GM12878 (cell line): ENCODE measurements at regions not wholly inside any gene's neighbourhood (a gene's known extent, or its start where the extent isn't known, plus 50 kb on each side); places are given as distances from the start of the nearest gene placed in this dataset.

Experiments used
- ATAC-seq: fragments of 200-7000 bp; cut with Tn5 transposase; 3 replicates; pipeline ENCODE4 v1.9.1; 2020; ENCODE audit warnings: mild to moderate bottlenecking, moderate library complexity
- BruUV-seq: library from RNA; stranded (reverse); fragments of 400-500 nt; replicated peaks from 2 replicates; lab custom pipeline; 2021; lab: Mats Ljungman, UMichigan
- CTCF ChIA-PET: fragments of 300-600 bp; sonication (Branson Sonifier 250); formaldehyde crosslinking; extraction: SDS; loops from one replicate; lab custom pipeline; 2021; ENCODE audit warnings: inconsistent platforms; lab: Yijun Ruan, JAX
- POLR2A ChIA-PET: fragments of 350-600 bp; formaldehyde crosslinking; extraction: SDS; loops from one replicate; lab custom pipeline; 2021; ENCODE audit warnings: inconsistent platforms; lab: Charles Lee
- RAD21 ChIA-PET: fragments of 300-600 bp; sonication (Branson Sonifier 250); formaldehyde crosslinking; loops from one replicate; lab custom pipeline; 2023; ENCODE audit warnings: antibody characterized with exemption; ENCODE audit not compliant: unreplicated experiment; lab: Charles Lee
- SMC1A ChIA-PET: fragments of 300-600 bp; sonication (Branson Sonifier 250); formaldehyde crosslinking; loops from one replicate; lab custom pipeline; 2023; ENCODE audit not compliant: unreplicated experiment, uncharacterized antibody; lab: Charles Lee
- DNase-seq: peaks from one replicate; pipeline ENCODE4 v3.0.0-alpha.2; 2011; ENCODE audit warnings: low read depth, low spot score
- FAIRE-seq: peaks from 3 replicates; lab custom pipeline; 2011; peaks lifted over from hg19 to GRCh38; lab: Jason Lieb, UNC
- H2AFZ ChIP-seq: 2 replicates; pipeline ENCODE4 v1.6.0; 2011; ENCODE audit warnings: low read depth, low read length, control low read depth; ENCODE audit not compliant: control insufficient read depth
- H3K27ac ChIP-seq: 2 replicates; pipeline ENCODE4 v1.5.1; 2011; ENCODE audit warnings: control low read depth; ENCODE audit not compliant: control insufficient read depth, insufficient read depth
- H3K27me3 ChIP-seq, 2 experiments: replicated peaks in 1 of 2; 2 replicates each; pipeline versions ENCODE4 v1.6.0 to v1.6.1; 2011; ENCODE audit warnings: low read length in 1 of 2; ENCODE audit not compliant: control insufficient read depth in 2 of 2, insufficient read depth in 2 of 2
- H3K36me3 ChIP-seq, 2 experiments: 2 replicates each; pipeline ENCODE4 v1.5.1; 2011; ENCODE audit warnings: low read length in 1 of 2; ENCODE audit not compliant: control insufficient read depth in 2 of 2, insufficient read depth in 2 of 2
- H3K4me1 ChIP-seq: 2 replicates; pipeline ENCODE4 v1.6.1; 2011; ENCODE audit warnings: mild to moderate bottlenecking, low read length, moderate library complexity, mixed read lengths; ENCODE audit not compliant: control insufficient read depth, insufficient read depth
- H3K4me2 ChIP-seq: 2 replicates; pipeline ENCODE4 v1.6.0; 2011; ENCODE audit warnings: control low read depth; ENCODE audit not compliant: control insufficient read depth, insufficient read depth
- H3K4me3 ChIP-seq: fragments of 200-600 bp; sonication (generic); 2 replicates; pipeline ENCODE4 v1.5.1; 2016
- H3K79me2 ChIP-seq: 2 replicates; pipeline ENCODE4 v1.6.0; 2011; ENCODE audit warnings: low read length; ENCODE audit not compliant: control insufficient read depth, insufficient read depth
- H3K9ac ChIP-seq: 2 replicates; pipeline ENCODE4 v1.8.0; 2011; ENCODE audit warnings: low read length, control low read depth, mixed read lengths; ENCODE audit not compliant: control insufficient read depth, insufficient read depth
- H3K9me3 ChIP-seq: replicated peaks from 3 replicates; pipeline ENCODE4 v1.5.1; 2011; ENCODE audit warnings: mild to moderate bottlenecking, low read length; ENCODE audit not compliant: control insufficient read depth, insufficient read depth
- H4K20me1 ChIP-seq: 2 replicates; pipeline ENCODE4 v1.6.0; 2011; ENCODE audit not compliant: control insufficient read depth, insufficient read depth
- RUNX3 ChIP-seq: IDR thresholded peaks from 2 replicates; pipeline ENCODE4 v1.6.1; 2012; ENCODE audit warnings: low read length, inconsistent platforms
- WGBS: methylation state at CpG from one replicate; pipeline ENCODE4 v1.1.6; 2016; ENCODE audit warnings: low lambda C conversion rate; ENCODE audit not compliant: insufficient replicate concordance, insufficient coverage; ENCODE audit errors: missing lambda C conversion rate; 5-methylcytosine and 5-hydroxymethylcytosine counted together
- in situ Hi-C: fragments of 300-500 bp; cut with MboI; formaldehyde crosslinking; loops from 9 replicates; pipeline ENCODE4 v1.14.3; 2018; ENCODE audit warnings: mixed read lengths
- intact Hi-C: fragments of 100-400 bp; cut with micrococcal nuclease; formaldehyde crosslinking; loops from one replicate; pipeline ENCODE4 v1.14.2; 2022; ENCODE audit not compliant: unreplicated experiment
- TF ChIP-seq, protein P1 (sequence below): fragments of 450-650 bp; formaldehyde crosslinking; IDR thresholded peaks from 2 replicates; pipeline ENCODE4 v1.4.0; 2020; ENCODE audit warnings: mild to moderate bottlenecking, moderate library complexity
- TF ChIP-seq, protein P2 (sequence below): fragments of 450-650 bp; IDR thresholded peaks from 2 replicates; pipeline ENCODE4 v1.6.1; 2017; ENCODE audit warnings: mild to moderate bottlenecking

DNA sequence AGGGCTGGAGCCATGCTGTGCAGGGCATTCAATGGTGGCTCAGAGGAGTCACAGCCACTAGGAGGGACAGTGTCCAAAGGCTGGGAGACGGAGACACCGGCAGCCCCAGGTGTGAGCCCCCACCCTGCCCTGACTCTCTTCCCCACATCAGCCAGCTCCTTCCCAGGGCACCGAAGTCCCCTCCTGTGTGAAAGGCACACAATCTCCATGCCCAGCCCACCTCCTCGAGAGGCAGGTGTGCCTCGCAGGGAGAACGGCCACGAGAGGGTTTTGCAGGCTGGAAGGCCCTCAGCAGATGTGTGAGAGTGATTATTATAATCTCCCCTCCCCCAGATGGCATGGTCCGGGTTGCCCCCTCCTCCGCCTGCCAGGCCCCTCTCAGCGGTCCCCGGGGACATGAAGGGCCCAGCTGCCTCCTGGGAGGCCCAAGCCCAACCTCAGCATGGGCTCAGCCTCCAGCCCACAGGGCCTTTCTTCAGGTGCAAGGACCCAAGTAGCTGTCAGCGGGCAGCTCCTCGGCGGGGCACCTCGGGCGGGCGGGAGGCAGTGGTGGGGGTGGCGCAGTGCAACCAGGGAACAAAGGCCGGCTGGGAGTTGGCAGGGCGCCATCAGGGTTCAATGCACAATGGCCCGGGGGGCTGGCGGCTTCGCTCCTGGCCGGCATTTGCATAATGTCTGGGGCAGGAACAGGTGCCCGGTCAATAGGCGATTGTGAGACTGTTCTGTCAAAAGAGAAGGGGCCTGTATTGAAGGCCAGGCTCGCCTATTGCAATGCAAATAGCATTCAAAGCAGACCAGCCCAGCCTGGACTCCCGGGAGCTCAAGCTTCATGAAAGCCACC, 155.3 kb upstream of the ZMIZ1 start (continued):
- TF ChIP-seq, protein P1, sequence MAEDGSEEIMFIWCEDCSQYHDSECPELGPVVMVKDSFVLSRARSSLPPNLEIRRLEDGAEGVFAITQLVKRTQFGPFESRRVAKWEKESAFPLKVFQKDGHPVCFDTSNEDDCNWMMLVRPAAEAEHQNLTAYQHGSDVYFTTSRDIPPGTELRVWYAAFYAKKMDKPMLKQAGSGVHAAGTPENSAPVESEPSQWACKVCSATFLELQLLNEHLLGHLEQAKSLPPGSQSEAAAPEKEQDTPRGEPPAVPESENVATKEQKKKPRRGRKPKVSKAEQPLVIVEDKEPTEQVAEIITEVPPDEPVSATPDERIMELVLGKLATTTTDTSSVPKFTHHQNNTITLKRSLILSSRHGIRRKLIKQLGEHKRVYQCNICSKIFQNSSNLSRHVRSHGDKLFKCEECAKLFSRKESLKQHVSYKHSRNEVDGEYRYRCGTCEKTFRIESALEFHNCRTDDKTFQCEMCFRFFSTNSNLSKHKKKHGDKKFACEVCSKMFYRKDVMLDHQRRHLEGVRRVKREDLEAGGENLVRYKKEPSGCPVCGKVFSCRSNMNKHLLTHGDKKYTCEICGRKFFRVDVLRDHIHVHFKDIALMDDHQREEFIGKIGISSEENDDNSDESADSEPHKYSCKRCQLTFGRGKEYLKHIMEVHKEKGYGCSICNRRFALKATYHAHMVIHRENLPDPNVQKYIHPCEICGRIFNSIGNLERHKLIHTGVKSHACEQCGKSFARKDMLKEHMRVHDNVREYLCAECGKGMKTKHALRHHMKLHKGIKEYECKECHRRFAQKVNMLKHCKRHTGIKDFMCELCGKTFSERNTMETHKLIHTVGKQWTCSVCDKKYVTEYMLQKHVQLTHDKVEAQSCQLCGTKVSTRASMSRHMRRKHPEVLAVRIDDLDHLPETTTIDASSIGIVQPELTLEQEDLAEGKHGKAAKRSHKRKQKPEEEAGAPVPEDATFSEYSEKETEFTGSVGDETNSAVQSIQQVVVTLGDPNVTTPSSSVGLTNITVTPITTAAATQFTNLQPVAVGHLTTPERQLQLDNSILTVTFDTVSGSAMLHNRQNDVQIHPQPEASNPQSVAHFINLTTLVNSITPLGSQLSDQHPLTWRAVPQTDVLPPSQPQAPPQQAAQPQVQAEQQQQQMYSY (CRISPR knock-in tag), result no peak

DNA sequence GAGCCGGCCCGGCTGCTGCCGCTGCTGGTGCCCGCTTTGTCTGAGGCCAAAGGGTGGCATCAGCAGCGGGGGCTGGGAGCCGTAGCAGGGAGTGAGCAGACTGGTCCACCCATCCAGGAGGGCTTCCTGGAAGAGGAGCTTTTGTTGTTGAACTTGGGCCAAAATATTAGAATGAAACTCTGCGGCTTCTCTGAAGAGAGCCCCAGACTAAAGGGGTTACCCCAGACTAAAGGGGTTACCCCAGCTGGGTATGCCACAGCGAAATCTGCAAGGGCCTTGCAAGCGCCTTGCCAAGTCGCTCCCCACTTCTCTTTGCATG, 154.7 kb upstream of the ZMIZ1 start:
- Histone ChIP-seq H3K9me3 (no peaks in the 10 kb centered on the region), H3K36me3 (no peaks in the 10 kb centered on the region), H4K20me1 (no peaks in the 10 kb centered on the region), H3K4me2 (no peak overlapping the region), H3K4me3 (no peak overlapping the region), H3K79me2 (no peaks in the 10 kb centered on the region), H3K27ac (no peak overlapping the region), H2AFZ (no peak overlapping the region), H3K4me1 (peaks cover 6% of the 10 kb centered on the region), H3K9ac (no peak overlapping the region), H3K27me3 (no peaks in the 10 kb centered on the region; a peak in 2 of 4 replicates)
- DNase-seq, result no peak
- ChIA-PET SMC1A (no interaction called here), POLR2A (no interaction called here), CTCF (no interaction called here), RAD21 (no interaction called here)
- no TSS peak for BruUV-seq
- WGBS, result 51% methylated on average over 10 of the region's 10 CpGs
- ATAC-seq, result peak; percentile 57
- intact Hi-C loops, result no loop called here
- in situ Hi-C loops, result no loop called here
- no peak for FAIRE-seq
- peak; percentile 20; the same call in 1 of the 2 replicates for TF ChIP-seq RUNX3
- TF ChIP-seq, protein P2, sequence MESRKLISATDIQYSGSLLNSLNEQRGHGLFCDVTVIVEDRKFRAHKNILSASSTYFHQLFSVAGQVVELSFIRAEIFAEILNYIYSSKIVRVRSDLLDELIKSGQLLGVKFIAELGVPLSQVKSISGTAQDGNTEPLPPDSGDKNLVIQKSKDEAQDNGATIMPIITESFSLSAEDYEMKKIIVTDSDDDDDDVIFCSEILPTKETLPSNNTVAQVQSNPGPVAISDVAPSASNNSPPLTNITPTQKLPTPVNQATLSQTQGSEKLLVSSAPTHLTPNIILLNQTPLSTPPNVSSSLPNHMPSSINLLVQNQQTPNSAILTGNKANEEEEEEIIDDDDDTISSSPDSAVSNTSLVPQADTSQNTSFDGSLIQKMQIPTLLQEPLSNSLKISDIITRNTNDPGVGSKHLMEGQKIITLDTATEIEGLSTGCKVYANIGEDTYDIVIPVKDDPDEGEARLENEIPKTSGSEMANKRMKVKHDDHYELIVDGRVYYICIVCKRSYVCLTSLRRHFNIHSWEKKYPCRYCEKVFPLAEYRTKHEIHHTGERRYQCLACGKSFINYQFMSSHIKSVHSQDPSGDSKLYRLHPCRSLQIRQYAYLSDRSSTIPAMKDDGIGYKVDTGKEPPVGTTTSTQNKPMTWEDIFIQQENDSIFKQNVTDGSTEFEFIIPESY, result no peak
